ENCODE measurements at regions not wholly inside any gene's neighbourhood (a gene's known extent, or its start where the extent isn't known, plus 50 kb on each side); places are given as distances from the start of the nearest gene placed in this dataset.

GRCh38 chr5:5665225-5666075 lies 243.0 kb downstream of the ICE1 start:
- DNase-seq, result no peak

GRCh38 chr5:5658889-5659465 lies 236.5 kb downstream of the ICE1 start:
- no peak for DNase-seq

- no peak for DNase-seq
Measured at GRCh38 chr5:5658226-5658625, 235.7 kb downstream of the ICE1 start.

- DNase-seq, result no peak
Measured at GRCh38 chr5:5652181-5652580, 229.7 kb downstream of the ICE1 start.

- DNase-seq, result no peak
Measured at GRCh38 chr5:5650949-5651348, 228.5 kb downstream of the ICE1 start.

- DNase-seq, result no peak
Measured at GRCh38 chr5:5650242-5650641, 227.8 kb downstream of the ICE1 start.

GRCh38 chr5:5649641-5650040 lies 227.2 kb downstream of the ICE1 start:
- no peak for DNase-seq

GRCh38 chr5:5648694-5649093 lies 226.2 kb downstream of the ICE1 start:
- DNase-seq, result no peak

GRCh38 chr5:5645891-5646290 lies 223.4 kb downstream of the ICE1 start:
- no peak for DNase-seq

- DNase-seq, result no peak
Measured at GRCh38 chr5:5645198-5645597, 222.7 kb downstream of the ICE1 start.

- DNase-seq, result no peak
Measured at GRCh38 chr5:5644249-5644648, 221.8 kb downstream of the ICE1 start.

- no peak for DNase-seq
Measured at GRCh38 chr5:5643481-5643880, 221.0 kb downstream of the ICE1 start.

GRCh38 chr5:5638211-5638610 lies 215.7 kb downstream of the ICE1 start:
- DNase-seq, result no peak

GRCh38 chr5:5637173-5637572 lies 214.7 kb downstream of the ICE1 start:
- no peak for DNase-seq

GRCh38 chr5:5634817-5635216 lies 212.3 kb downstream of the ICE1 start:
- DNase-seq, result no peak

GRCh38 chr5:5633579-5633978 lies 211.1 kb downstream of the ICE1 start:
- DNase-seq, result no peak

- DNase-seq, result no peak
Measured at GRCh38 chr5:5632678-5633077, 210.2 kb downstream of the ICE1 start.

- no peak for DNase-seq
Measured at GRCh38 chr5:5629607-5629978, 207.1 kb downstream of the ICE1 start.

- DNase-seq, result no peak
Measured at GRCh38 chr5:5628866-5629606, 206.6 kb downstream of the ICE1 start.

GRCh38 chr5:5626412-5626811 lies 203.9 kb downstream of the ICE1 start:
- no peak for DNase-seq

GRCh38 chr5:5625491-5625890 lies 203.0 kb downstream of the ICE1 start:
- no peak for DNase-seq

- no peak for DNase-seq
Measured at GRCh38 chr5:5623397-5623796, 200.9 kb downstream of the ICE1 start.

- DNase-seq, result no peak
Measured at GRCh38 chr5:5622806-5623205, 200.3 kb downstream of the ICE1 start.

GRCh38 chr5:5619546-5619945 lies 197.1 kb downstream of the ICE1 start:
- DNase-seq, result no peak
